ENCODE measurements at regions not wholly inside any gene's neighbourhood (a gene's known extent, or its start where the extent isn't known, plus 50 kb on each side); places are given as distances from the start of the nearest gene placed in this dataset.

DNA sequence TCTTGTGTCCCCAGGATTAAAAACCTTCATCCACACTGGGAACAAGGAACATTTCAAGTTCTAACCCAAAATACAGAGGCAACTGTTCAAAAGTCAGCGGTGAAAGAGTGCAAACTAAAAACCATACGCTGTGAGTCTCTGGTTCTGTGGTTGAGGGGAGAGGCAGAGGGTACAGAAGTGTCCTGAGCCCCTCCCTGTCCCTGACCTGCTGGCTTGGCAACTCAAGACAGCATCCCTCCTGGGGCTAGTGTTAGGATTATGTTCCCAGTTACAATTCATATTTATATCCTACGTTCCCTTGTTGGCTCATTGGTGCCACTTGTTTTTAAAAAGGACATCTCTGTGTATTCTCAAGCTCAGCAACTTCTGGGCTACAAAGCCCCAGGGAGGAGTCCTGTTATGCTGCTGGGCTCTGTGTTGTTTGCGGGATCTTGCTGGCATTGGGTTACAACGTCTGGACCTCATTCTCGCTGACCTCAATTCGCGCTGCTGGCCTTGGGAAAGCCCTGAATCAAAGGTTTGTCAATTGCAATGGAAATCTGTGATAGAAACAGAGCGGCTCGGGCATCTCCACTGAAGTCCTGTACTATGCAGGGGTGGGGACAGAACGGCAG, 420.8 kb downstream of the FUT8 start:
- ATAC-seq = no peak
- Histone ChIP-seq H3K27ac (no peak overlapping the region), H3K9me3 (no peaks in the 10 kb centered on the region), H3K27me3 (peaks cover 12% of the 10 kb centered on the region), H3K4me3 (no peak overlapping the region), H3K36me3 (no peaks in the 10 kb centered on the region), H3K4me1 (no peaks in the 10 kb centered on the region)
- 86 to 100% methylated on average over 2 to 9 of the region's 11 CpGs for WGBS, 2 donors (ENCODE audit: low coverage in 1 of 2)
- TF ChIP-seq POLR2A (IDR thresholded peaks at IDR 0.05) = no peak

DNA sequence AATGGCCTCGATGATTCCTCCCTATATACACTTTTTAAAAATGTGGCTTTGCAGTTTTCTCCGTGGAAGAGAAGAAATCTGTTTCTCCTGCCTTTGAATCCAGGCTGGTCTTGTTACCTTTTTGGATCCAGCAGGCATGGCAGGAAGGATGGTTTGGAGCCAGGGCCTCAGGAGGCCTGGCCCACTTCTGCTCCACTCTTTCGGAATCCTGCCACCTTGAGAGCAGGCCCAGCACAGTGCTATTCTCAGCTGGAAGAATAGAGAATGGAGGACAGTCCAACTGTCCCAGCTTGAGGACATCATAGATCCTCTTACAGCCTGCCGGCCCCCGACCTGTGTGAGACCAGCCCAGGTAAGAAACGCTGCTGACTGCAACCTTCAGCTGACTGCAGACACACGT, 421.5 kb downstream of the FUT8 start:
- Histone ChIP-seq H3K4me3 (no peak overlapping the region), H3K36me3 (no peaks in the 10 kb centered on the region), H3K27ac (no peak overlapping the region), H3K4me1 (no peaks in the 10 kb centered on the region), H3K9me3 (no peaks in the 10 kb centered on the region), H3K27me3 (peaks cover 12% of the 10 kb centered on the region)
- 90 to 100% methylated on average over 3 to 6 of the region's 7 CpGs for WGBS, 2 donors (ENCODE audit: low coverage in 1 of 2)
- no peak for ATAC-seq
- TF ChIP-seq POLR2AphosphoS5 (IDR thresholded peaks at IDR 0.05) (no peak), POLR2A (IDR thresholded peaks at IDR 0.05) (no peak), EP300 (IDR thresholded peaks at IDR 0.05) (no peak)
- TF ChIP-seq, protein P1, sequence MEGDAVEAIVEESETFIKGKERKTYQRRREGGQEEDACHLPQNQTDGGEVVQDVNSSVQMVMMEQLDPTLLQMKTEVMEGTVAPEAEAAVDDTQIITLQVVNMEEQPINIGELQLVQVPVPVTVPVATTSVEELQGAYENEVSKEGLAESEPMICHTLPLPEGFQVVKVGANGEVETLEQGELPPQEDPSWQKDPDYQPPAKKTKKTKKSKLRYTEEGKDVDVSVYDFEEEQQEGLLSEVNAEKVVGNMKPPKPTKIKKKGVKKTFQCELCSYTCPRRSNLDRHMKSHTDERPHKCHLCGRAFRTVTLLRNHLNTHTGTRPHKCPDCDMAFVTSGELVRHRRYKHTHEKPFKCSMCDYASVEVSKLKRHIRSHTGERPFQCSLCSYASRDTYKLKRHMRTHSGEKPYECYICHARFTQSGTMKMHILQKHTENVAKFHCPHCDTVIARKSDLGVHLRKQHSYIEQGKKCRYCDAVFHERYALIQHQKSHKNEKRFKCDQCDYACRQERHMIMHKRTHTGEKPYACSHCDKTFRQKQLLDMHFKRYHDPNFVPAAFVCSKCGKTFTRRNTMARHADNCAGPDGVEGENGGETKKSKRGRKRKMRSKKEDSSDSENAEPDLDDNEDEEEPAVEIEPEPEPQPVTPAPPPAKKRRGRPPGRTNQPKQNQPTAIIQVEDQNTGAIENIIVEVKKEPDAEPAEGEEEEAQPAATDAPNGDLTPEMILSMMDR (IDR thresholded peaks at IDR 0.05) = no peak

DNA sequence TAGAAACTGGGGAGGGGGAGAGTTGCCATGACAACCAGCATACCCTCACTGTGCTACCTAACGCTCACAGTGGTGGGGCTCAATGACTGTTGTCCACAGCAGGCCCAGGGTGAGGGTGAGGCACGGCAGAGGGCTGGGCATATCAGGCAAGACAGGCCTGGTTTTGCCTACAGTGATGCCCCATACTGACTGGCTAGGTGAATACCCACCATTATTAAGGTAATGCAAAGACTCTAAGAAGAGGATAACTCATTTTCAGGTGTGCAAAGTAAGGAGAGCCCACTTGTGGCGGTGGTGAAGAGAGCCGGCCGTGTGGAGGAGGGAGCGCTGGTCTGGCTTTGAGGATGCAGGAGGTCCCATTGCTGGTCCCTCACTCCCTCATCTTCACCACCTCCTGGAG, 422.3 kb downstream of the FUT8 start:
- WGBS, 2 donors (ENCODE audit: low coverage in 1 of 2) = 92% methylated on average over 4 of the region's 6 CpGs; no CpG with 5 or more reads in 1 of the 2 donors

DNA sequence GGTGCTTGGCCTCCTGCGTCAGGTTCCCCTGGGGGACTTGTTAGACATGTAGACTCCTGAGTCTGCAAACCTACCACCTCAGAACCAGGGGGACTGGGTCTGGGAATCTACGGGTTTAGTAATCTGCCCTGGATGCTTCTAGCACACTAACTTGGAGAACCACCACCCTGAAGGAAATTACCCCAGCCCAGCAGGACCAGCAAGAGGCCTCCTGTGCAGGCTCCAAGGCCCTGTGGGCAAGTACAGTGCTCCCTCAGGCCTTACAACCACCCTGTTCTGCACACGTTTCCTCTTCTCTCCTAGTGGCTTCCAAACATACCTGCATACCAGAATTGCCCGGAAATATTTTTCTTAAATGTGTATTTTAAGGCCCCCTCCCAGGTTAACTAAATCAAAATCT, 423.0 kb downstream of the FUT8 start:
- Histone ChIP-seq H3K9me3 (no peaks in the 10 kb centered on the region), H3K36me3 (no peaks in the 10 kb centered on the region), H3K27me3 (peaks cover 10% of the 10 kb centered on the region), H3K4me1 (no peaks in the 10 kb centered on the region), H3K4me3 (no peak overlapping the region), H3K27ac (no peak overlapping the region)
- no peak for ATAC-seq
- no peak for TF ChIP-seq POLR2AphosphoS5 (IDR thresholded peaks at IDR 0.05)
- TF ChIP-seq, protein P1 (IDR thresholded peaks at IDR 0.05) = no peak
- no peak for TF ChIP-seq POLR2A (IDR thresholded peaks at IDR 0.05)
- no peak for TF ChIP-seq EP300 (IDR thresholded peaks at IDR 0.05)
- WGBS, 2 donors (ENCODE audit: low coverage in 1 of 2) = 96 to 100% methylated on average over 1 to 3 of the region's 4 CpGs

More for the DNA sequence above, 422.3 kb downstream of the FUT8 start:
- no peak overlapping the region for H3K27ac ChIP-seq
- no peaks in the 10 kb centered on the region for H3K9me3 ChIP-seq
- no peak for ATAC-seq
- H3K4me3 ChIP-seq = no peak overlapping the region
- H3K36me3 ChIP-seq = no peaks in the 10 kb centered on the region
- H3K27me3 ChIP-seq = peaks cover 12% of the 10 kb centered on the region
- H3K4me1 ChIP-seq = no peaks in the 10 kb centered on the region
- TF ChIP-seq POLR2AphosphoS5 (IDR thresholded peaks at IDR 0.05) = no peak
- TF ChIP-seq, protein P1 (IDR thresholded peaks at IDR 0.05) = no peak

DNA sequence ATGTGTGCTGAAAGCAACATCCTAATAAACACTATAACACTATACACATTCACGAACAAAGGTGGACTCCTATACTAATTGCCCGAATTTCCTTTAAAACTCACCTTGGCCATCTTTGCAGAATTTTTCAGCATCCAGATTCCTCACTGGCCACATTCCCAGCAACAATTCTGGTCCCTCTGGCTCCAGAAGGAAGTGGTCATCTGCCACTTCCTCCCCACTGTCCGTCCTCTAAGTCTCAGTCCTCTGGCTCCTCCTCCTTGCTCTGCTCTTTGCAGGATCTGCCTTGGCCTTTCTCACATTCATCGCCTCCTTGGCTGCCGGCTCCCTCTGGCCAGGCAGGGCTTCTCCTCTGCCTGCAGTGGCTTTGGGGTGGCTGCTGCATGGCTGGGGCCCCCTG, 426.0 kb downstream of the FUT8 start:
- ATAC-seq = no peak
- no peaks in the 10 kb centered on the region for H3K27me3 ChIP-seq
- no peaks in the 10 kb centered on the region for H3K4me1 ChIP-seq
- no peaks in the 10 kb centered on the region for H3K9me3 ChIP-seq
- no peaks in the 10 kb centered on the region for H3K36me3 ChIP-seq
- H3K4me3 ChIP-seq = no peak overlapping the region
- 73 to 100% methylated on average over 1 to 5 of the region's 5 CpGs for WGBS, 2 donors (ENCODE audit: low coverage in 1 of 2)
- no peak overlapping the region for H3K27ac ChIP-seq
- TF ChIP-seq EP300 (IDR thresholded peaks at IDR 0.05) (no peak), POLR2AphosphoS5 (IDR thresholded peaks at IDR 0.05) (no peak), POLR2A (IDR thresholded peaks at IDR 0.05) (no peak)
- TF ChIP-seq, protein P1 (IDR thresholded peaks at IDR 0.05) = no peak
